HG02678 (cell line): ENCODE measurements at regions not wholly inside any gene's neighbourhood (a gene's known extent, or its start where the extent isn't known, plus 50 kb on each side); places are given as distances from the start of the nearest gene placed in this dataset.

Experiments used
- ATAC-seq: cut with Tn5 transposase; IDR thresholded peaks from one replicate; pipeline ENCODE4 v1.9.1; 2021; ENCODE audit warnings: mild to moderate bottlenecking, moderate library complexity; ENCODE audit not compliant: unreplicated experiment

- ATAC-seq = no peak
Observed at GRCh38 chr18:44186001-44186400, 494.7 kb upstream of the SETBP1 start.

GRCh38 chr18:44187090-44187489 lies 493.6 kb upstream of the SETBP1 start:
- no peak for ATAC-seq

GRCh38 chr18:44195394-44196140 lies 485.1 kb upstream of the SETBP1 start:
- no peak for ATAC-seq

- no peak for ATAC-seq
Observed at GRCh38 chr18:44197832-44198611, 482.7 kb upstream of the SETBP1 start.

- ATAC-seq = no peak
Observed at GRCh38 chr18:44198612-44199284, 481.9 kb upstream of the SETBP1 start.

- ATAC-seq = no peak
Observed at GRCh38 chr18:44213293-44213692, 467.4 kb upstream of the SETBP1 start.

- ATAC-seq = no peak
Observed at GRCh38 chr18:44214396-44214795, 466.3 kb upstream of the SETBP1 start.

GRCh38 chr18:44216169-44216568 lies 464.5 kb upstream of the SETBP1 start:
- ATAC-seq = no peak

GRCh38 chr18:44227501-44227900 lies 453.2 kb upstream of the SETBP1 start:
- no peak for ATAC-seq

- ATAC-seq = no peak
Observed at GRCh38 chr18:44229693-44230108, 451.0 kb upstream of the SETBP1 start.

GRCh38 chr18:44231936-44232335 lies 448.8 kb upstream of the SETBP1 start:
- ATAC-seq = no peak

GRCh38 chr18:44232500-44232899 lies 448.2 kb upstream of the SETBP1 start:
- ATAC-seq = no peak

GRCh38 chr18:44238454-44238853 lies 442.2 kb upstream of the SETBP1 start:
- ATAC-seq = no peak

GRCh38 chr18:44238911-44239310 lies 441.8 kb upstream of the SETBP1 start:
- ATAC-seq = no peak

GRCh38 chr18:44241020-44241419 lies 439.7 kb upstream of the SETBP1 start:
- no peak for ATAC-seq

- no peak for ATAC-seq
Observed at GRCh38 chr18:44245019-44245418, 435.7 kb upstream of the SETBP1 start.

- no peak for ATAC-seq
Observed at GRCh38 chr18:44246001-44246400, 434.7 kb upstream of the SETBP1 start.

GRCh38 chr18:44258086-44258485 lies 422.6 kb upstream of the SETBP1 start:
- no peak for ATAC-seq

- ATAC-seq = no peak
Observed at GRCh38 chr18:44258576-44258975, 422.1 kb upstream of the SETBP1 start.

- no peak for ATAC-seq
Observed at GRCh38 chr18:44259610-44260009, 421.1 kb upstream of the SETBP1 start.

- ATAC-seq = no peak
Observed at GRCh38 chr18:44265437-44265836, 415.3 kb upstream of the SETBP1 start.

- no peak for ATAC-seq
Observed at GRCh38 chr18:44273298-44273697, 407.4 kb upstream of the SETBP1 start.
